H1 (cell line): ENCODE measurements at regions not wholly inside any gene's neighbourhood (a gene's known extent, or its start where the extent isn't known, plus 50 kb on each side); places are given as distances from the start of the nearest gene placed in this dataset.

Experiments
- MAFK ChIP-seq: IDR thresholded peaks from 2 replicates; pipeline ENCODE4 v1.6.1; 2012; ENCODE audit warnings: low read depth, mild to moderate bottlenecking, improper control_type of control experiment, low read length
- RAD21 ChIP-seq, 2 experiments: IDR thresholded peaks in 1 of 2; conservative IDR thresholded peaks in 1 of 2; 2 replicates each; pipeline ENCODE4 v1.6.1; 2011; ENCODE audit warnings: low read depth in 2 of 2, low read length in 2 of 2, improper control_type of control experiment in 1 of 2, inconsistent platforms in 1 of 2, mild to moderate bottlenecking in 1 of 2, moderate library complexity in 1 of 2
- RBBP5 ChIP-seq: IDR thresholded peaks from 2 replicates; pipeline ENCODE4 v1.7.1; 2012; ENCODE audit warnings: low read depth, mild to moderate bottlenecking, inconsistent platforms, low read length, moderate library complexity, borderline replicate concordance
- SIN3A ChIP-seq, 2 experiments: IDR thresholded peaks in 1 of 2; conservative IDR thresholded peaks in 1 of 2; 2 replicates each; pipeline ENCODE4 v1.6.1; 2011 to 2012; ENCODE audit warnings: low read length in 2 of 2, improper control_type of control experiment in 1 of 2, low read depth in 1 of 2, mild to moderate bottlenecking in 1 of 2
- TEAD4 ChIP-seq: IDR thresholded peaks from 2 replicates; pipeline ENCODE4 v1.6.1; 2012; ENCODE audit warnings: low read depth, low read length, inconsistent platforms, mixed read lengths
- YY1 ChIP-seq: IDR thresholded peaks from 2 replicates; pipeline ENCODE4 v1.6.1; 2011; ENCODE audit warnings: low read depth, mild to moderate bottlenecking, low read length

DNA sequence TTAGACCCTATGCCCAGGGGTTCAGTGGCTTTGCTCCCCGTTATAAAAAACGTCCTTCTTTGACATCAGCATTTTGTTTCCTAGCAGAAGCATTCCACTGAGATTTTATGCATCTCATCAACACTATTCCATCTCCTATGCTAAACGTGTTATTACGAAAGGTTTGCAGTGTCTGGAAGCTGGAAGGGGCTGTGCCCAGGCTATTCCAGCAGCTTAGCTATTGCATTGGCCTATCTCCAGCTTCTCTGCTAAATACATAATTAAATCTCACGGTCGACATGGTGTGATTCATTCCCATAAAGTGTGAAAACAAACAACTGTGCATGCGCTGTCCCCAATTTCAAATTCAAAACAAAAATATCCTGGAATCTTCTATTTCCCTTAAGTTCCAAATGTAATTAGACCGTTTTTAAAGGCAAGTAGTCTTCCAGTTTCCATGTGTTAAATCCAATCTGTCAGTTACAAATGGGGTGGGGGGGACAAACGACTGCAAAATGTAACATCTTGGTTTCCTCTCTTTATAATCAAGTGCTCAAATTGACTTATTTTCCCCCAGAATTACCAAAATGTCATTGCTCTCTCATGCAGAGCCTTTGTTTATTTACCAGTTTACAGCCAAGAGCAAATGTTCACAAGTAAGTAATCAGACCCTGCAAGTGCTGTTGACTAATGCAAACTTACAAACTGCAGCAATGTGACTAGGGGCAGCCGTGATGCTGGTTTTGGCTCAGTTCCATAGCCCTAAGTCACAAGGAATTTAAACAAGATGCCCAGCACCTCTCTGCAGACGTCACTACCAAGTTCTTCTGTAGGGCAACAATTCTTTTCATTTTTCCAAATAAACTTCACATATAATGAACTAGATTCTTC lies 212.3 kb upstream of the RORB start (continued):
- no peak for TF ChIP-seq MAFK
- no peak for TF ChIP-seq SIN3A (conservative IDR thresholded peaks at IDR 0.05 in 1 of 2, IDR thresholded peaks at IDR 0.05 in 1 of 2; ENCODE audit: low read depth in 1 of 2, low read length in 2 of 2)
- no peak for TF ChIP-seq RAD21 (IDR thresholded peaks at IDR 0.05 in 1 of 2, conservative IDR thresholded peaks at IDR 0.05 in 1 of 2; ENCODE audit: low read depth in 2 of 2, low read length in 2 of 2)
- TF ChIP-seq YY1: no peak
- no peak for TF ChIP-seq TEAD4
- TF ChIP-seq RBBP5: no peak
- TF ChIP-seq, all 59 proteins: peak for 0
